A549 (cell line): ENCODE measurements at regions not wholly inside any gene's neighbourhood (a gene's known extent, or its start where the extent isn't known, plus 50 kb on each side); places are given as distances from the start of the nearest gene placed in this dataset.

Source experiments
- ATAC-seq, 2 experiments: fragments of 200-7000 bp in 1 of 2; fragments of >200 bp in 1 of 2; cut with Nextera tagmentation in 1 of 2; cut with Tn5 transposase in 1 of 2; 3 replicates each; pipeline versions ENCODE4 v1.8.0 to v1.9.1; 2018 to 2020; ENCODE audit warnings: mild to moderate bottlenecking in 1 of 2, moderate library complexity in 1 of 2
- CTCF ChIA-PET: fragments of 300-600 bp; sonication (Branson Sonifier 250); formaldehyde crosslinking; extraction: SDS; loops from one replicate; lab custom pipeline; 2021; ENCODE audit warnings: antibody characterized with exemption, inconsistent platforms; lab: Yijun Ruan, JAX
- POLR2A ChIA-PET: fragments of 350-600 bp; formaldehyde crosslinking; extraction: SDS; loops from one replicate; lab custom pipeline; 2021; ENCODE audit warnings: antibody characterized with exemption, inconsistent platforms; lab: Yijun Ruan, JAX
- DNase-seq, 2 experiments: peaks; one replicate each; pipeline versions ENCODE4 v3.0.0 to v3.0.0-alpha.2; 2011 to 2016; ENCODE audit warnings: low read depth in 1 of 2, low spot score in 1 of 2
- FAIRE-seq: peaks from 2 replicates; lab custom pipeline; 2011; peaks lifted over from hg19 to GRCh38; lab: Jason Lieb, UNC
- H3K27ac ChIP-seq, 2 experiments: fragments of >200 bp; sonication (Bioruptor Twin); formaldehyde crosslinking; 3 replicates each; pipeline ENCODE4 v1.5.1; 2016 to 2017
- H3K4me1 ChIP-seq: fragments of >200 bp; sonication (Bioruptor Twin); formaldehyde crosslinking; 3 replicates; pipeline ENCODE4 v1.6.1; 2016
- H3K4me2 ChIP-seq: fragments of >200 bp; sonication (Bioruptor Twin); formaldehyde crosslinking; 3 replicates; pipeline ENCODE4 v1.6.1; 2016
- H3K4me3 ChIP-seq: fragments of >200 bp; sonication (Bioruptor Twin); formaldehyde crosslinking; 3 replicates; pipeline ENCODE4 v1.5.1; 2016
- H3K9me3 ChIP-seq: fragments of >200 bp; sonication (Bioruptor Twin); formaldehyde crosslinking; 3 replicates; pipeline ENCODE4 v1.6.1; 2016
- CBX8 ChIP-seq: fragments of 200-600 bp; sonication (generic); IDR thresholded peaks from 2 replicates; pipeline ENCODE4 v1.6.1; 2016
- CEBPB ChIP-seq, 2 experiments: fragments of >200 bp in 1 of 2; sonication (Bioruptor Twin) in 1 of 2; formaldehyde crosslinking in 1 of 2; IDR thresholded peaks; 2 replicates each; pipeline ENCODE4 v1.6.1; 2012 to 2016
- CHD2 ChIP-seq: fragments of 150-350 bp; IDR thresholded peaks from 2 replicates; pipeline ENCODE4 v1.6.1; 2014; ENCODE audit warnings: low read length; ENCODE audit not compliant: partially characterized antibody
- EHMT2 ChIP-seq: fragments of 200-600 bp; sonication (generic); IDR thresholded peaks from 2 replicates; pipeline ENCODE4 v1.6.1; 2016; ENCODE audit warnings: antibody characterized with exemption, low read depth, mild to moderate bottlenecking, moderate library complexity
- EP300 ChIP-seq, 2 experiments: fragments of >200 bp; sonication (Bioruptor Twin); formaldehyde crosslinking; IDR thresholded peaks; 2 replicates in 1 of 2; 3 replicates in 1 of 2; pipeline ENCODE4 v1.6.1; 2016 to 2017
- FOSB ChIP-seq: fragments of 250-450 bp; sonication (Bioruptor Pico); IDR thresholded peaks from 2 replicates; pipeline ENCODE4 v1.5.0; 2020; ENCODE audit warnings: mild to moderate bottlenecking, moderate library complexity
- FOSL2 ChIP-seq, 2 experiments: fragments of 450-650 bp in 1 of 2; fragments of >200 bp in 1 of 2; sonication (Bioruptor Twin) in 1 of 2; formaldehyde crosslinking; IDR thresholded peaks; 2 replicates each; pipeline versions ENCODE4 v1.5.0 to v1.6.1; 2016 to 2020; ENCODE audit warnings: mild to moderate bottlenecking in 1 of 2, moderate library complexity in 1 of 2
- HEYL ChIP-seq: fragments of 250-450 bp; sonication (Bioruptor Pico); IDR thresholded peaks from 2 replicates; pipeline ENCODE4 v1.8.0; 2021; ENCODE audit warnings: mild to moderate bottlenecking, moderate library complexity
- HOXB13 ChIP-seq: fragments of 250-450 bp; sonication (Bioruptor Pico); IDR thresholded peaks from 2 replicates; pipeline ENCODE4 v1.5.0; 2020; ENCODE audit warnings: low read depth, mild to moderate bottlenecking, moderate library complexity
- HOXB5 ChIP-seq: fragments of 250-450 bp; sonication (Bioruptor Pico); IDR thresholded peaks from 2 replicates; pipeline ENCODE4 v1.5.0; 2020; ENCODE audit warnings: mild to moderate bottlenecking, moderate library complexity
- MAFK ChIP-seq: fragments of 450-650 bp; IDR thresholded peaks from 2 replicates; pipeline ENCODE4 v1.6.1; 2014; ENCODE audit not compliant: partially characterized antibody
- MAZ ChIP-seq: fragments of 150-350 bp; IDR thresholded peaks from 2 replicates; pipeline ENCODE4 v1.6.1; 2014; ENCODE audit warnings: antibody characterized with exemption, low read depth, low read length, borderline replicate concordance
- MYC ChIP-seq: IDR thresholded peaks from 2 replicates; pipeline ENCODE4 v1.6.1; 2012; ENCODE audit warnings: mild to moderate bottlenecking, inconsistent platforms, low read length, improper control_type of control experiment, borderline replicate concordance
- NFE2L2 ChIP-seq: fragments of 150-350 bp; conservative IDR thresholded peaks from 2 replicates; pipeline ENCODE4 v1.6.1; 2014; ENCODE audit warnings: low read length
- NPAS2 ChIP-seq: fragments of 250-450 bp; sonication (Bioruptor Pico); IDR thresholded peaks from 2 replicates; pipeline ENCODE4 v1.8.0; 2022; ENCODE audit warnings: mild to moderate bottlenecking, moderate library complexity, borderline replicate concordance
- NR3C1 ChIP-seq: fragments of >200 bp; sonication (Bioruptor Twin); formaldehyde crosslinking; IDR thresholded peaks from 3 replicates; pipeline ENCODE4 v1.6.1; 2017
- POLR2A ChIP-seq: IDR thresholded peaks from 2 replicates; pipeline ENCODE4 v1.6.1; 2012; ENCODE audit warnings: mild to moderate bottlenecking, low read length
- POLR2AphosphoS2 ChIP-seq: conservative IDR thresholded peaks from 2 replicates; pipeline ENCODE4 v1.6.1; 2012; ENCODE audit warnings: low read length, improper control_type of control experiment, inconsistent platforms
- RAD21 ChIP-seq, 2 experiments: fragments of >200 bp in 1 of 2; sonication (Bioruptor Twin) in 1 of 2; formaldehyde crosslinking in 1 of 2; IDR thresholded peaks in 1 of 2; conservative IDR thresholded peaks in 1 of 2; 2 replicates in 1 of 2; 3 replicates in 1 of 2; pipeline ENCODE4 v1.6.1; 2012 to 2018; ENCODE audit warnings: inconsistent platforms in 1 of 2
- RNF2 ChIP-seq: fragments of 200-600 bp; sonication (generic); IDR thresholded peaks from 2 replicates; pipeline ENCODE4 v1.6.1; 2016; ENCODE audit warnings: low read depth, mild to moderate bottlenecking, antibody characterized with exemption, moderate library complexity, borderline replicate concordance
- ZNF302 ChIP-seq: fragments of 250-450 bp; sonication (Bioruptor Pico); IDR thresholded peaks from 2 replicates; pipeline ENCODE4 v1.9.0; 2021; ENCODE audit warnings: inconsistent platforms, mild to moderate bottlenecking, moderate library complexity
- ZSCAN20 ChIP-seq: fragments of 250-450 bp; sonication (Bioruptor Pico); IDR thresholded peaks from 2 replicates; pipeline ENCODE4 v1.8.0; 2022; ENCODE audit warnings: mild to moderate bottlenecking, moderate library complexity
- WGBS: methylation state at CpG from one replicate; pipeline ENCODE4 v1.1.6; 2017; ENCODE audit errors: missing lambda C conversion rate; 5-methylcytosine and 5-hydroxymethylcytosine counted together
- TF ChIP-seq, protein P1 (sequence below): fragments of 250-450 bp; sonication (Bioruptor Pico); IDR thresholded peaks from 2 replicates; pipeline ENCODE4 v1.5.0; 2021; ENCODE audit warnings: mild to moderate bottlenecking, moderate library complexity, borderline replicate concordance
- TF ChIP-seq, protein P2 (sequence below): fragments of >200 bp; sonication (Bioruptor Twin); formaldehyde crosslinking; IDR thresholded peaks from 2 replicates; pipeline ENCODE4 v1.6.1; 2016

DNA sequence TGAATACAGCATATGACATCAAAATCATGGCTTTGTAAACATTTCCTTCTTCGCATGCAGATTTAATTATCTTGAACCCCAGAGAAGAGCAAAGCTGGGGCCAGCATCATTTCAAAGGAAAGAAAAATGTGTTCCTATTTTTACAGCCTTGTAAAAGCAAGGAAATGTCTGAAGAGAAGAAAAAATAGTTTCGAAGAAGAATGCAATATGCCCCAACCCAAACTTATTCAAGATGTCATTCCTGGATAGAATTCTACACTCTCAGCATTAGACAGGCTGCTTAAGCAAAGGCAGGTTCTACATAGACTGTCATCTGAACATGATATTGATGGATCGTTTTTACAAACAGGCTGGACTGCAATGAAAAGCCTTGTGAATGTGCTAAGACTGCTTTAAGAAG is 900.8 kb downstream of the TTLL7 start:
- no peak for ATAC-seq
- ChIA-PET CTCF (no interaction called here), POLR2A (no interaction called here)
- TF ChIP-seq CHD2: no peak
- TF ChIP-seq ZNF302 (CRISPR knock-in tag): no peak
- TF ChIP-seq NR3C1: no peak
- WGBS: 3% methylated on average over 3 of the region's 3 CpGs
- FAIRE-seq: no peak
- no peak overlapping the region for H3K27ac ChIP-seq
- no peaks in the 10 kb centered on the region for H3K9me3 ChIP-seq
- no peak overlapping the region for H3K4me3 ChIP-seq
- H3K4me2 ChIP-seq: no peak overlapping the region
- DNase-seq: no peak
- no peaks in the 10 kb centered on the region for H3K4me1 ChIP-seq

DNA sequence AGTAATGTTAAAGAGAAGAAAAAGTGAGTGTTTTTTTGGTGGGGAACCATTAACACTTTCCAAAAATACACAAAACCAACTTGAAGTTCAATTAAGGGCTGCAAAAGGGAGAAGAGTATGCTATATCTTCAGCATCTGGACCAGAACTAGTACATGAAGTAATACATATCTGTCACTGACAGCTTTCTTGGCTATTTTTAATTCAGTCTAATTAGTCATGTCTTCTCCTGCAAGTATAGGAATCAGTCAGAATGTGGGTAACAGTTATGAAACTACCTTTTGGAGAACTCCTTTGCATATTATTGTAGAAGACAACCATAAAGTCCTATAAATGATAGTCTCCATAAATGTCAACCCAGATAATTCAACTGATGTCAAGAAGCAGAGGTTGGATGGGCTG is 901.2 kb downstream of the TTLL7 start:
- POLR2A ChIA-PET: no interaction called here
- Histone ChIP-seq H3K9me3 (no peaks in the 10 kb centered on the region), H3K4me3 (no peak overlapping the region), H3K4me2 (no peak overlapping the region), H3K27ac (no peak overlapping the region), H3K4me1 (no peaks in the 10 kb centered on the region)
- CTCF ChIA-PET: no interaction called here
- DNase-seq (no peak), FAIRE-seq (no peak), ATAC-seq (no peak)
- no peak for TF ChIP-seq CBX8
- TF ChIP-seq NFE2L2: no peak
- TF ChIP-seq, protein P1, sequence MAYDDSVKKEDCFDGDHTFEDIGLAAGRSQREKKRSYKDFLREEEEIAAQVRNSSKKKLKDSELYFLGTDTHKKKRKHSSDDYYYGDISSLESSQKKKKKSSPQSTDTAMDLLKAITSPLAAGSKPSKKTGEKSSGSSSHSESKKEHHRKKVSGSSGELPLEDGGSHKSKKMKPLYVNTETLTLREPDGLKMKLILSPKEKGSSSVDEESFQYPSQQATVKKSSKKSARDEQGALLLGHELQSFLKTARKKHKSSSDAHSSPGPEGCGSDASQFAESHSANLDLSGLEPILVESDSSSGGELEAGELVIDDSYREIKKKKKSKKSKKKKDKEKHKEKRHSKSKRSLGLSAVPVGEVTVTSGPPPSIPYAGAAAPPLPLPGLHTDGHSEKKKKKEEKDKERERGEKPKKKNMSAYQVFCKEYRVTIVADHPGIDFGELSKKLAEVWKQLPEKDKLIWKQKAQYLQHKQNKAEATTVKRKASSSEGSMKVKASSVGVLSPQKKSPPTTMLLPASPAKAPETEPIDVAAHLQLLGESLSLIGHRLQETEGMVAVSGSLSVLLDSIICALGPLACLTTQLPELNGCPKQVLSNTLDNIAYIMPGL (CRISPR knock-in tag): no peak
- no peak for TF ChIP-seq EHMT2
- no peak for TF ChIP-seq MYC
- TF ChIP-seq ZNF302 (CRISPR knock-in tag): no peak
- TF ChIP-seq FOSB (CRISPR knock-in tag): no peak
- no peak for TF ChIP-seq POLR2A
- TF ChIP-seq ZSCAN20 (CRISPR knock-in tag): no peak
- no peak for TF ChIP-seq HOXB13 (CRISPR knock-in tag)
- TF ChIP-seq RAD21 (conservative IDR thresholded peaks at IDR 0.05 in 1 of 2, IDR thresholded peaks at IDR 0.05 in 1 of 2): no peak
- no peak for TF ChIP-seq CEBPB (IDR thresholded peaks at IDR 0.05)
- no peak for TF ChIP-seq RNF2

DNA sequence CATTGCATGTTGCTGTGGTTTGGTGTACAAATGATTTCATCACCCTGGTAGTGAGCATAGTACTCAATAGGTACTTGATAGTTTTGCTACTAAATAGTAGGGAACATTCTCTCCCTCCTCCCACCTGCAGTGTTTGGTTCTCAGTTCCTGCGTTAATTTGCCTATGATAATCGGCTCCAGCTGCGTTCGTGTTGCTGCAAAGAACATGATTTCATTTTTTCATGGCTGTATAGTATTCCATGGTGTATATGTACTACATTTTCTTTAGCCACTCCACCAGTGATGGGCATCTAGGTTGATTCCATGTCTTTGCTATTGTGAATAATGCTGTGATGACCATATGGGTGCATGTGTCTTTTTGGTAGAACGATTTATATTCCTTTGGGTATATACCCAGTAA is 903.4 kb downstream of the TTLL7 start:
- Histone ChIP-seq H3K4me3 (no peak overlapping the region), H3K4me1 (no peaks in the 10 kb centered on the region), H3K4me2 (no peak overlapping the region), H3K9me3 (no peaks in the 10 kb centered on the region), H3K27ac (no peak overlapping the region)
- ATAC-seq (no peak), DNase-seq (no peak), FAIRE-seq (no peak)
- CTCF ChIA-PET: no interaction called here
- TF ChIP-seq NPAS2 (CRISPR knock-in tag) (no peak), NR3C1 (no peak), POLR2AphosphoS2 (no peak)
- WGBS: 37% methylated on average over 5 of the region's 5 CpGs
- POLR2A ChIA-PET: no interaction called here

DNA sequence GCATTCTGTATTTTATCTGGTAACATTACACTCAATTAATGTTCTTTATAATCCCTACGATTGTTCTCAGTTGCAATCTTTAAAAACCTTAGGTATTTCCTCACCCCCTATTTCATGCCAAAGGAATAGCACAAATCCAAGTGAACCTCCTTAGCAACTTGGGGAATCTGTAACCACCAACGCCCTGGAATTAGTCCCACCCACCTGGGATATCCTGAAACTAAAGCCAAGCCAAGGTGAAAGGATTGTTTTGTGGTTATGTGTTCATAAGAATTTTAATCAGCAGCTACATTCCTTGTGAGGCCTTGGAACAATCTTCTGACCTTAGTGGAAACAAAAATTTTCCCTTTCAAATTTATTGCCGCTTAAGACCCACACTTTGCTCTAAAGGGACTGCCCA is 908.7 kb downstream of the TTLL7 start:
- Histone ChIP-seq H3K4me2 (no peak overlapping the region), H3K9me3 (no peaks in the 10 kb centered on the region), H3K4me3 (no peak overlapping the region), H3K27ac (no peak overlapping the region), H3K4me1 (no peaks in the 10 kb centered on the region)
- FAIRE-seq (no peak), ATAC-seq (no peak), DNase-seq (no peak)
- TF ChIP-seq FOSL2 (IDR thresholded peaks at IDR 0.05) (no peak), FOSL2 (CRISPR knock-in tag; IDR thresholded peaks at IDR 0.05) (no peak), FOSB (CRISPR knock-in tag) (no peak), MAFK (no peak), NR3C1 (no peak), HOXB5 (CRISPR knock-in tag) (no peak), MAZ (no peak), HEYL (no peak), EP300 (IDR thresholded peaks at IDR 0.05) (no peak)
- TF ChIP-seq, protein P2, sequence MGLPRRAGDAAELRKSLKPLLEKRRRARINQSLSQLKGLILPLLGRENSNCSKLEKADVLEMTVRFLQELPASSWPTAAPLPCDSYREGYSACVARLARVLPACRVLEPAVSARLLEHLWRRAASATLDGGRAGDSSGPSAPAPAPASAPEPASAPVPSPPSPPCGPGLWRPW: no peak
- ChIA-PET POLR2A (no interaction called here), CTCF (no interaction called here)
- 3% methylated on average over 3 of the region's 3 CpGs for WGBS
